SKM-1 treated with dmso at 0.1 percent for 144 hours (cell line): ENCODE measurements at regions not wholly inside any gene's neighbourhood (a gene's known extent, or its start where the extent isn't known, plus 50 kb on each side); places are given as distances from the start of the nearest gene placed in this dataset.
"Not testable (repeated sequence)": the region's sequence is repeated elsewhere in the genome, so short reads cannot be mapped to it uniquely, and the experiment has no call there.

ENCODE experiments used
- DNase-seq: peaks from one replicate; lab custom pipeline; 2025; ENCODE audit not compliant: unreplicated experiment; lab: John Stamatoyannopoulos, UW

DNA sequence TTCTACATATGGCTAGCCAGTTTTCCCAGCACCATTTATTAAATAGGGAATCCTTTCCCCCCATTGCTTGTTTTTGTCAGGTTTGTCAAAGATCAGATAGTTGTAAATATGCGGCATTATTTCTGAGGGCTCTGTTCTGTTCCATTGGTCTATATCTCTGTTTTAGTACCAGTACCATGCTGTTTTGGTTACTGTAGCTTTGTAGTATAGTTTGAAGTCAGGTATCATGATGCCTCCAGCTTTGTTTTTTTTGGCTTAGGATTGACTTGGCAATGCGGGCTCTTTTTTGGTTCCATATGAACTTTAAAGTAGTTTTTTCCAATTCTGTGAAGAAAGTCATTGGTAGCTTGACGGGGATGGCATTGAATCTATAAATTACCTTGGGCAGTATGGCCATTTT, 60.0 kb upstream of the GPC3 start:
- DNase-seq, result not testable (repeated sequence)

DNA sequence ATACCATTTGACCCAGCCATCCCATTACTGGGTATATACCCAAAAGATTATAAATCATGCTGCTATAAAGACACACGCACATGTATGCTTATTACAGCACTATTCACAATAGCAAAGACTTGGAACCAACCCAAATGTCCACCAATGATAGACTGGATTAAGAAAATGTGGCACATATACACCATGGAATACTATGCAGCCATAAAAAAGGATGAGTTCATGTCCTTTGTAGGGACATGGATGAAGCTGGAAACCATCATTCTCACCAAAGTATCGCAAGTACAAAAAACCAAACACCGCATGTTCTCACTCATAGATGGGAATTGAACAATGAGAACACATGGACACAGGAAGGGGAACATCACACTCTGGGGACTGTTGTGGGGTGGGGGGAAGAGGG, 81.7 kb upstream of the GPC3 start:
- DNase-seq, result not testable (repeated sequence)

DNA sequence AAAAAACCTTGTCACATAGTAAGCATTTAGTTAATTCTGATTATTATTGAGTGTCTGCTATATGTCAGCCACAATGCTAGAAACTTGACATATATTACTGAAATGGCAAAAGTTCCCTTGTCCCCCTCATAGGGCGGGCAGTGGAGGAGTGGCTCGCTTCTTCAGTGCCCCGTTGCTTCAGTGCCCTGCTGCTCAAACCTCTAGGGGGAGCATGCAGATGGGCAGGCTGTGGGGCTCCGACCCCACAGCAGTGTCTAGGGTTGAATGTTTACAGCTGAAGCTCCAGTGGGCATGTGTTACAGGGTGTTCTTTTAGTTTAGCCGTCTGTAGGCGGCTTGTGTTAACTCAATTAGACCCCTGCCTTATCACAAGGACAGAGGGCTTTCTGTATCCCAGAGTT, 86.5 kb upstream of the GPC3 start:
- DNase-seq, result not testable (repeated sequence)

DNA sequence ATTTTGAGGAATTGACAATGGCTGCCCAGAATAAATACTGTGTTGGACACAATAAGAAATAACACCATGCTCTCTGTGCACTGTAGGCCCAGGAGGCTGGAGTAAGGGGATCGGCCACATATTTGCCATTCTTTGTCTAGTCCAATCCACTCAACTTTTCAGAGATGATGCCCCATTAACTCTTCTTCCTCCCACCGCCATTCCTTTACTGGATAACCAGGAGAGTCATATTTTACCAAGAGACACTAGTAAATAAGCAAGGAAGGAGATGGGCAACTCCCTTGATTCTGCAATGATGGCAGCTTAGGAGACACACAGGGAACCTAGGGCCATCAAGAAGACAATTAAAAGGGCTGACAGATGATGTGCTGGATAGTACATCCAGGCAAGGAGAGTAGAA, 87.9 kb upstream of the GPC3 start:
- DNase-seq, result no peak

DNA sequence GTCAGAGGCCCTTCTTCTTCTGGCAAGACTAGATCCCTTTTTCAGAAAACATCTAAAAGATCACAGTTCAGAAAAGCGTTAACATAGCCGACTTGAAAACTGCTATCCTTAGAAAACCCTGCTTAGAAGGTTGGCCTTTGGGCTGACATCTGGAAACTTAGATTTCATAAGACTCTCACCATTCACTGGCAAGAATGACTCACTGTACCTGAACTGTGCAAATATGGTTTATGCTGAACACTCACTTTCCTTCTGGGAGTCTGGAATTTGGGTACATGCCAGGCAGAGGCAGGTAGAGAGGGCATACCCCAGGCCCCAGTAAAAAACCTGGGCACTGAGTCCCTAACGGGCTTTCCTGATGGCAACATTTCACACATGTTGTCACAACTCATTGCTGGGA, 88.8 kb upstream of the GPC3 start:
- DNase-seq, result no peak

DNA sequence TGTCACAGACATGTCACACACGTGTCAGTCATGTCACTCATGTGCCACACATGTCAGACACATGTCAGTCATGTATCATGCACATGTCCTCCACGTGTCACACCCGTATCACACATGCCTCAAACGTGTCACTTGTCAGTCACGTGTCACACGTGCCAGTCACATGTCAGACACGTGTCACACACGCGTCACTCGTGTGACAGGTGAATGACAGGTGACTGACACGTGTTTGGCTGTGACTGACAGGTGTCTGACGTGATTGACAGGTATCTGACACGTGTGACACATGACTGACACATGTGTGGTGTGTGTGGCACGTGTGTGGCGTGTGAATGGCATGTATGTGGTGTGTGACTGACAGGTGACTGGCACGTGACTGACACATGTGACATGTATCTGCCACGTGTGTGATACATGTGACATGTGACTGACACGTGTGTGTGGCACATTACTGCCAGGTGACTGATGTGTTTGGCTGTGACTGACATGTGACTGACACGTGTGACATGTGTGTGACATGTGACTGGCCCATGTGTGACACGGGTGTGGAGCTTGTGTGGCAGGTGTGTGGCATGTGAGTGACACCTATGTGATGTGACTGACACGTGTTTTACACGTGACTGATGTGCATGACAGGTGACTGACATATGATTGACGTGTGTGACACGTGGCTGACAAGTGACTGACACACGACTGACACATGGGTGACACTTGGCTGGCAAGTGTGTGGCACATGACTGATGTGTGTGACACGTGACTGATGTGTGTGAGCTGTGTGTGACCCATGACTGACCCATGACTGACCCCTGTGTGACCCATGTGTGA, 90.7 kb upstream of the GPC3 start:
- no peak for DNase-seq

DNA sequence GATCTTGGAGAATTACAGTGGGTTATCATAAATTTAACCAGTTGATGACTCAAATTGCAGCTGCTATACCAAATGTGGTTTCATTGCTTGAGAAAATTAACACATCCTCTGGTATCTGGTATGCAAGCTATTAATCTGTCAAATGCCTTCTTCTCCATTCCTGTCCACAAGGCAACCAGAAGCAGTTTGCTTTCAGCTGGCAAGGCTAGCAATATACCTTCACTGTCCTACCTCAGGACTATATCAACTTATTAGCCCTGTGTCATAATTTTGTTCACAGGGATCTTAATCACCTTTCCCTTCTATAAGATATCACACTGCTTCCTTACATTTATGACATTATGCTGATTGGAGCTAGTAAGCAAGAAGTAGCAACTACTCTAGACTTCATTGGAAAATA, 110.0 kb upstream of the GPC3 start:
- DNase-seq, result no peak

DNA sequence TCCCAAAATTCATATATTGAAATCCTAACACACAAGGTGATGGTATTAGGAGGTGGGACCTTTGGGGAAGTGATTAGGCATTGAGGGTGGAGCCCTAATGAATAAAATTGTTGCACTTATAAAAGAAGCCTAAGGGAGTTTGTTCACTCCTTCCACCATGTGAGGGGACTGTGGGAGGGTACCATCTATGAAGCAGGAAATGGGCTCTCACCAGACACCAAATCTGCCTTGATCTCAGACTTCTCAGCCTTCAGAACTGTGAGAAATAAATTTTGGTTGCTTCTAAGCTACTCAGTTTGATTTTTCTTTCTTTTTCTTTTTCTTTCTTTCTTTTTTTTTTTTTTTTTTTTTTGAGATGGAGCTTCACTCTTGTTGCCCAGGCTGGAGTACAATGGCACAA, 116.2 kb upstream of the GPC3 start:
- no peak for DNase-seq

DNA sequence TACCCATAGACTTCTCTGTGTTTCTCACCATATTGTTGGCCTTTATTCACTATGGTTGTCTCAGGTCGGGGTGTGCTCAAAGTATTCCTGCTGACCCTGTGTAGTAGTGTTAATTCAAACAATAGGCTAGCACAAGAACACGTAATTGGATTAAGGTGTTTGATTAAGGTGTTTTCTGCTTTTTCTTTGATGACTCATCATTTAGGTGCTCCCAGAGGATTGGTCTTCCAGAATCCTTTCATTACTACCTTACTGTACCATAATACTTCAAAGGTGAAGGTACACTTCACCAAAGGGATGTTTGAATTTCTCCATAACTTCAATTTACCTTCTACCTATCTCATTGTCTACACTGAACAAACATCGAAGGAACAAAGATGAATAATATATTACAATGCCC, 121.7 kb upstream of the CCDC160 start:
- no peak for DNase-seq

DNA sequence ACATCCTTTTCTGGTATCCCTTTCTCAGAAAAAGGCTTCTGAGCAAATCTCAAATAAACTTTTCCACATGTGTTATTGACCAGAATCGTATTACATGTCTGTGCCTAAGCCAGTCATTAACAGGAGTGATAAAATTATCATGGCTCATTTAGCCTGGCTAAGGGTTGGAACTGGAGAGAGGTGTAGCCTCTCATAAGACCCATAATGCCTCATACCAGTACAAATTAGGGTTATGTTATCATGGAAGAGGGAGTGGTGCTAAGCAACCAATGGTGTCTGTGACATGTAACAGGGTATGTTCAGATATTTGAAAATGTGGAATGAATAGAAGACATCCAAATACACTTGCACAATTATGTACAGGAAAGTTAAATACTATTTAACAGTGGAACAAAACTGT, 99.6 kb upstream of the CCDC160 start:
- DNase-seq, result no peak

DNA sequence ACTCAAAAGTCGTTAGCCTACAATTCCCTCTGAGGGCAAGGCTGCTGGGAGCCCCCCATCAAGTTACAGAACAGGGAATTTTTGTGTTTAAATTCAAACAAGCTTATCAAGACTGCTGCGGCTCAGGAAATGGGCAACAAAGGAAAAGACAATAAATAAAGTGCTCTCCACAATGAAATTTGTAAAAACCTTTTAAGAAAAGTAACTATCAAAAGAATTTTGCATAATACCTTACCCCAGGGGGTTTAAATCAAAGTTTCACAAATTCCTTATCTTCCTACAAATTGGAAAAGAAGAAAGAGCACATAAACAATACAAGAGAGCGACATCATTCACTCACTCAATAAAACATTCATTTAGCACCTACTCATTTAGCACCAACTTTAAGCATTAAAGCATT, 97.9 kb upstream of the CCDC160 start:
- no peak for DNase-seq

DNA sequence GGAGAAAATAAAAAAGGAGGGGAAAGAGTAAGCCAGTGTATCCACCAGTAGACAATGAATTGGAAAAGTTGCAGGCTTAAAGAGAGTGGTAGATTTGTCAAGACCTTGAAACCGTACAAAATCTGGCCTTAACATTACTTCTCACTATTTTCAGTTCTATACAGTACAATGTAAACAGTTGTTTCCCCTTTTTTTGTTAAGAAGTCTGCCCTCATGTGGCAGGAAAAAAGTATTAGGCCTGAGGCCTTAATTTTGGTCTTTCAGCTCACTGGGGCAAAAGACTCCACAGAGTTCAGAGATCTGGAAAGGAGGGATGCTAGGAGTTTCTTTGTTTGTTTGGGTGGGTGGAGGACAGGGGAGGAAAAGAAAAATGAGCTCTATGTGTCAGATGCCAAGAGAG, 92.8 kb upstream of the CCDC160 start:
- DNase-seq, result peak; percentile 29

DNA sequence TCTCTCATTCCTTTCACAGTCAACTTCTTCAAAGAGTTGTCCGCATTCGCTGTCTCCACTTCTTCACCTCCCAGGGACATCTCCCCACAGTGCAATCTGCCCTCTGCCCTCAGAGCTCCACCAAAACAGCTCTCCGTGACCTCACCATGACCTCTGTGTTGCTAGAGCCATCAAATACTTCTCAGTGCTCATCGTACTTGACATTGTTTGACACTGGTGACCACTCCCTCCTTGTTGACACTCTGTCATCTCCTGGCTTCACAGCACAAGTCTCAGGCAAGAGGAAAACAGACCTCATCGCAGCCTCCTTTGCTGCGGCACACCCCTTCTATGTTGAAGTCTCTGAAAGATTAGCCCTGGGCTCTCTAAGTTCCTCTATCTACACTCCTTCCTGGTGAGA, 90.5 kb upstream of the CCDC160 start:
- no peak for DNase-seq

DNA sequence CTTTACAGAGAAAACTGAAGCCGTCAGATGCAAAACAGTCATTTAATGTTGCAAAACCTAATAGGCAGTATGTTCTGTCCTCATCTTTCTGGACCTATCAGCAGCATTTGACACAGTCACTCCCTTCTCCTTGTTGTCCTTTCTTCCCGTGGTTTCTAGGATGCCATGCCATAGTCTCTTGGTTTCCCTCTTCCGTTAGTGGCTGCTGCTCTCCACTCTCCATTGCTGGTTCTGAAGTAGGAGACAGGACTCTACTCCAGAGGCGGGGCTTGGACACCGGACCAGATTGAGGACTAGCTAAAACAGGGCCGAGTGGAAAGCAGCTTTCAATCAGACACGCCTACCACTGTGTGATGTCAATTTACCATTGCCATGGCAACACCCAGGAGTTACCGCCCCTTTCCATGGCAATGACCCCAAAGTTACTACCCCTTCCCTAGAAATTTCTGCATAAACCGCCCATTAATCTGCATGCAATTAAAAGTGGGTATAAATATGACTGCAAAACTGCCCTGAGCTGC, 88.8 kb upstream of the CCDC160 start:
- no peak for DNase-seq

DNA sequence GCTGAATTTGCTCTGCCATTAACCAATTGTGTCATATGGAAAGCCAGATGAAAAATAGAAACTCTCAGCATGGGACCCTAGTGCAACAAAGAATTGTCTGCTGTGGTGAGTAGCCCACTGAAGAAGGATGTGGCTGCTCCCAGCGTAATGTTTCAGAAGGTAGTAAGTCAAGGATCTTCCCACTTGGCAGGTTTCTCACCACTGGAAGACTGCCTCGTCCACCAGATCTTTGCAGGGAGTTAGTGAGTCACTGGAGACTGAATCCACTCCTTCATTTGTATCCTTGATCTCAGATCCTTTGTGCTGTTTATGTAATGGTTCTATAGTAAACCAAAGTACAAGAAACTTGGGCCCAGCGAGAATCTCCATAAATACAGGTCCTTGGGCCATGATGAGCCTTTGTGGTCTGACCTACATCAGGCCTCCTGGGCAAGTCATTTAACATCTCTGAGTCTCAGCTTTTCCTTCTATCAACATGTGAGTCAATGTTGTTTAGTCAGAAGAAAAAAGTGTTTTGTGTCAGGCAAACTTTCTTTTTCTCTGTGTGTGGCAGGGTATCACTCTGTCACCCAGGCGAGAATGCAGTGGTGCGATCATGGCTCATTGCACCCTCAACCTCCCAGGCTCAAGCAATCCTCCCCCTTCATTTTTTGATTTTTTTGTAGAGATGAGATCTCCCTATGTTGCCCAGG, 78.0 kb upstream of the CCDC160 start:
- no peak for DNase-seq

DNA sequence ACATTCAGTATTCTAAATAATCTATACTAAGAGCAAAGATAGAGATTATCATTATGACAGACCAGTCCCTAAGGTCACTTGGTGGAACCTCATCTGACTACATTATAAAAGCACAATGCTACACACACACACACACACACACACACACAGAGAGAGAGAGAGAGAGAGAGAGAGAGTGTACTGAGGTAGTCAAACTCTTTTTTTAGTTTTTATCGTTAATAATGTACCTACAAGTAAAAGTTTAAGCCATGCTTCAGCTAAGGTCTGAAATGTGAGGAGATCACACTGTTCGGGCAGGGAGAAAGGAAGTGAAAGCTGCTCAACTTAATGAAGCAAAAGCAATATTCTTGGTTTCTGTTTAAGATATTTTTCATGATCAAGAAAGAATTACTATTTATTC, 75.8 kb upstream of the CCDC160 start:
- DNase-seq, result no peak

DNA sequence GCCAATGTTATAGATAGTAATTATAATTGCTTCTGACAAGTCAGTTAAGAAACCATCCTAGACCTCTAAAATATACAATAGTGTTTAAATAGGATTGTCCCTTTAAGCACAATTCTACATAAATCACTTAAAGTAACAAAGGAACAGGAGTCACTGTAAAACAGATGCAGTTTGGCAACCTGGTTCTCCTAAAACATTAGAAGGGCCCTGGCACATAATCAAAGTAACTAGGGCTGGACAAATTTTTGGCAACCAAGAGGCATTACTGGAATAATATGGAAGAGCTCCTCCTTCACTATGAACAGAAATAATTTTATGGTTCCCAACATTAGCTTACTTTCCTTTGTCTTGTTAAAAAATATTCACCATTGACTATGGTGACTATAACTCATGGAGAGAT, 75.0 kb upstream of the CCDC160 start:
- no peak for DNase-seq

DNA sequence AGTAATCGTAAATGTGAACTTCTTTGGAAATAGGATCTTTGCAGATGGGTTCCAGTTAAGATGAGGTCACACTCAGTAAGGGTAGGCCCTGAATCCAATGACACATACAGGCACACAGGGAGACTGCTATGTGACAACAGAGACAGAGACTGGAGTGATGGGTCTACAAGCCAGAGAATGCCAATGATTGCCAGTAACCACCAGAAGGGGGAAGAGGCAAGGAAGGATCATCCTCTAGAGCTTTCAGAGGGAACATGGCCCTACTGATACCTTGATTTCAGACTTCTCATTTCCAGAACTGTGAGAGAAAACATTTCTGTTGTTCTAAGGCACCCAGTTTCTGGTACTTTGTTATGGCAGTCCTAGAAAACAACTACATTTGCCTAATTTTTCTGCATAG, 73.1 kb upstream of the CCDC160 start:
- DNase-seq, result no peak

DNA sequence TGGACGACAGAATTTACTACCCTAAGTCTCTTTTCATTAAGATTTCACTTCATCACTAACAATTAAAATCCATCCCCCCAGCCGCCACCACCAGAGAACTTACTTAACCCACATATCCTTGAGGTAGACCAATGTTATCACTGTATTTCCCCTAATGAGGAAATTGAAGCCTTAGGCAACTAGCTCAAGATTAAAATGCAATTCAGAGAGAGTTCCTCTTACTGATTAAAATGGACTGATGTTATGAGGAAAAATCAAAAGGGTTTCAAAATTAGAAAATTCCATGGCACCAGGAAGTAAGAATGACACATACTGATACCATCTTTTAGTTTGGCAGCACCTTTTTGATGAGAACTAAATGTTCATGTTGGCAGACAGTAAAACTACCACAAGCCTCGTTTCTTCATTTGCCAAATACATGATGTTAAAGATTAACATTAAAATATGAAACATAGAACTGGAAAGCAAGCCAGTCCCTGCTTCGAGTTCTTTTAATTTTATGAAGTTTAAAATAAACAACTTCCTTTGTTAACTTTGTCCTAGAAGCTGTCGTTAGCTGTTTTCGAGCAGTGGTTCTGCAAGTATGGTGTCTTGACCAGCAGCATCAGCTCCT, 69.3 kb upstream of the CCDC160 start:
- DNase-seq, result no peak

DNA sequence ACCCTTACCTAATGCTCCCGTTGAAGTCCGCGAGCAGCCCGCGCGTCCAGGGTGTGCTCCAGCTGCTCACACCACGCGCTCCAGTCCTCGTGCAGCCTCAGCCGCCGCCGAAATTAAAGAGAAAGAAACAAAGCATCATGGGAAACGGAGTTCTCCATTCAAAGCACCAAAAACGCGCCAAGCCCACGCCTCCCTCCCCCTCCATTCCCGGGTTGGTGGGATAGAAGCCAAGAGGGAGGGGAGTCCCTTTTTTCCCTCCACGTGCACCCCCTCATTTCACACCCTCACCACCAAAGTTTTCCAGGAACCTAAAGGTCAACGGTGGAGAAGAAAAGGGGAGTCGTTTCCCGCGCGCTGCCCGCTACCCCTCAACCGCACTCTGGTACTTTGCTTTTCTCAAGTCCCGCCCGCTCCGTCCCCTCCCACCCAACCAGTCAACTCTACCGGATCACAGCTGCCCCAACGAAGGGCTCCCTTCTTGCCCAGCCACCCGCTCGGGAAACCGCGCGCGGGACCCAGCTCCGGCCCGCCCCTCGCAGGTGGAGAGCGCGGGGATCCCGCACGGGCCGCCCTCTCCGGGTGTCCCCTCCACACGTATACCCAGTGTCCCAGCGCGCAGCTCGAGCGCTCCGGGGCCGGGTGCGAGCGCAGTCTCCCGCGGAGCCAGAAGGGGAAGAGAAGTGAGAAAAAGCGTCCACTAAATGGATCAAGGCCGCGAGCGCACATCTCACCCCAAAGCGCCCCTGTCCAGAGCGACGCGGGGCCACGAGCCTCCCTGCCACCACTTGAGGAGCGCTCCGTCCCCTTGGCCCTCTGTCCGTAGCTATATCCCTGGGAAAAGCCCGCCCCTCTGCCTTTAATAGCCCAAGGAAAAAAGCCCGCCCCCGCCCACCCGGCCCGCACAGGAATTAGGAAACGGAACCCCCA, 65.1 kb upstream of the CCDC160 start:
- no peak for DNase-seq
